ENCODE measurements at regions not wholly inside any gene's neighbourhood (a gene's known extent, or its start where the extent isn't known, plus 50 kb on each side); places are given as distances from the start of the nearest gene placed in this dataset.

GRCh38 chr11:23696688-23697415, 800.0 kb upstream of the LUZP2 start:
- no peak for DNase-seq

GRCh38 chr11:23704183-23704582, 792.7 kb upstream of the LUZP2 start:
- no peak for DNase-seq

GRCh38 chr11:23711981-23712380, 784.9 kb upstream of the LUZP2 start:
- no peak for DNase-seq

- no peak for DNase-seq
Measured at GRCh38 chr11:23719016-23719415, 777.8 kb upstream of the LUZP2 start.

- no peak for DNase-seq
Measured at GRCh38 chr11:23723861-23724260, 773.0 kb upstream of the LUZP2 start.

GRCh38 chr11:23725752-23726151, 771.1 kb upstream of the LUZP2 start:
- DNase-seq, result no peak

GRCh38 chr11:23727387-23727786, 769.5 kb upstream of the LUZP2 start:
- no peak for DNase-seq

- DNase-seq, result no peak
Measured at GRCh38 chr11:23727794-23728193, 769.1 kb upstream of the LUZP2 start.

GRCh38 chr11:23729088-23729487, 767.8 kb upstream of the LUZP2 start:
- no peak for DNase-seq

- no peak for DNase-seq
Measured at GRCh38 chr11:23730307-23730998, 766.4 kb upstream of the LUZP2 start.

GRCh38 chr11:23732026-23732425, 764.8 kb upstream of the LUZP2 start:
- no peak for DNase-seq

- no peak for DNase-seq
Measured at GRCh38 chr11:23746896-23747295, 750.0 kb upstream of the LUZP2 start.

GRCh38 chr11:23749762-23750430, 747.0 kb upstream of the LUZP2 start:
- no peak for DNase-seq

- DNase-seq, result no peak
Measured at GRCh38 chr11:23751280-23751679, 745.6 kb upstream of the LUZP2 start.

GRCh38 chr11:23755076-23755475, 741.8 kb upstream of the LUZP2 start:
- DNase-seq, result no peak

GRCh38 chr11:23755769-23756168, 741.1 kb upstream of the LUZP2 start:
- no peak for DNase-seq

GRCh38 chr11:23759489-23759888, 737.4 kb upstream of the LUZP2 start:
- no peak for DNase-seq

GRCh38 chr11:23764286-23764685, 732.6 kb upstream of the LUZP2 start:
- no peak for DNase-seq

GRCh38 chr11:23765682-23766252, 731.1 kb upstream of the LUZP2 start:
- no peak for DNase-seq

- no peak for DNase-seq
Measured at GRCh38 chr11:23767576-23767975, 729.3 kb upstream of the LUZP2 start.

GRCh38 chr11:23769214-23769613, 727.6 kb upstream of the LUZP2 start:
- DNase-seq, result no peak

GRCh38 chr11:23772081-23772480, 724.8 kb upstream of the LUZP2 start:
- no peak for DNase-seq

- no peak for DNase-seq
Measured at GRCh38 chr11:23778971-23779370, 717.9 kb upstream of the LUZP2 start.

- no peak for DNase-seq
Measured at GRCh38 chr11:23780231-23780630, 716.6 kb upstream of the LUZP2 start.

All from COR-L47 (cell line).